HG03103 (cell line): ENCODE measurements at regions not wholly inside any gene's neighbourhood (a gene's known extent, or its start where the extent isn't known, plus 50 kb on each side); places are given as distances from the start of the nearest gene placed in this dataset.

Source experiments
- ATAC-seq: cut with Tn5 transposase; IDR thresholded peaks from one replicate; pipeline ENCODE4 v1.9.1; 2021; ENCODE audit warnings: low read depth; ENCODE audit not compliant: unreplicated experiment

DNA sequence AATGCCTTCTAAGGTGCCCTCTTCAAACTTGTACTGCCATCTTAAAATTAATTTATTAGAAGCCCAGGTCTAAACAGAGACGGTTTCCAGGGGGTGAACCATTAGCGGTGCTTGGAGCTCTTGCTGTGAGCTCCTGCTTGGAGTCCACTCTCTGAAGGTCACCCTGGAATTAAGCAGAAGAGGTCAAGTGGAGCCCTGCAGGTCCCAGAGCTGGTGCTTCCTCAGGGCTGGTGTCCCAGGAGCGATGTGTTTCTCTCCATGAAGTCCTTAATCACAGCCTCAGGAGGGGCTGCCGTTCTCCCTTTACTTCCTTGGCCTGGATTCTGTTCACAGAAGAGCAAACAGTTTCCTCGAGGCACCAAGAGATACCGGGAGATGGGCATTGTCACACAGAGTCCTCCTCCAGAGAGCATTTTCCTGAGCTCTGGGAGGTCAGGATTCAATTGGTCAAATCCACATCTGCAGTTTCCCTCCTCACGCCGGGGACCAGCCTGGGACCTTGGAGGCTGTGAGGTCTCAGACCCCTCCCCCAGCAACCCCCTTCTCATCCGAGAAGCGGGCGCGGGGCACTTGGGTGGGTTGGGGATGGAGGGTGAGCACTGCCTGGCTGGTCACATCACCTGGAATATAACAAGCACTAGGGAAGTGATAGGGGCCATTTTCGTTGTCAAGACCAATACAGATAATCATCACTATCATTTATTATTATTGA, 310.4 kb downstream of the AJAP1 start:
- ATAC-seq, result no peak

DNA sequence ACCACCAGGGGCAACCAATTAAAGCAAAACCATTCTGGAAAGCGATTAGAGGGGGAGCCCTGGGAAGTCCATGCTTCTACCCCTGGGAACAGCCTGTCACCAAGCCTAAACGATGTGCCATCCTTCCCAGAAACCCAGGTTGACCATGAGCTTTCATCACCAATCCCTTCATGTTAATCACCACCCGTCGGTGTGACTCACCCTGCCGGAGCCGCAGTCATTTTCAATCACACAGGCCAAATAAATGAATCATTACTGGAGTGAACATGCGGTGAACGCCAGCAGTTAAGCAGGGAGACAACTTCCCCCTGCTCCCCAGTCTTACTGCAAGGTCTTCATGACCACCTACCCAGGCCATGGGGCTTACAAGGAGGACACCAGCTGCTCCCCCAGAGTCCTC, 308.8 kb downstream of the AJAP1 start:
- no peak for ATAC-seq

DNA sequence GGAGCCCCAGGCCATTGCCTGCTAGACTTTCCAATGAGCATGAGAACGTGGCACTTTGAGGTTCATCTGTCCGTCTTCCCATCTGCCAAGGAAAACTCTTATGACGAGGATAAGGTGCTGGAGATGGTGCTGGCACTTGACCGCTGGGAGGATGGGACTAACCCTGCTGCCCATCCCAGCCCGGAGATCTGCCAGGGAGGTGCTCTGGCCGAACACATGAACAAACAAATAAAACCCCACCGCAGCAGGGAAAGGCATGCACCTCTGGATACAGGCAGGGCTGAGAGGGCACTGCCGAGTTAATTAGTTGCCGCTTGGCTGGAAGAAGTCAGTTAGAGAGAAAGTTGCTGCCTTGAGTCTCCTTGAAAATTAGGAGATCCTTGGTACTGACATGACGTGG, 308.4 kb downstream of the AJAP1 start:
- ATAC-seq, result no peak

DNA sequence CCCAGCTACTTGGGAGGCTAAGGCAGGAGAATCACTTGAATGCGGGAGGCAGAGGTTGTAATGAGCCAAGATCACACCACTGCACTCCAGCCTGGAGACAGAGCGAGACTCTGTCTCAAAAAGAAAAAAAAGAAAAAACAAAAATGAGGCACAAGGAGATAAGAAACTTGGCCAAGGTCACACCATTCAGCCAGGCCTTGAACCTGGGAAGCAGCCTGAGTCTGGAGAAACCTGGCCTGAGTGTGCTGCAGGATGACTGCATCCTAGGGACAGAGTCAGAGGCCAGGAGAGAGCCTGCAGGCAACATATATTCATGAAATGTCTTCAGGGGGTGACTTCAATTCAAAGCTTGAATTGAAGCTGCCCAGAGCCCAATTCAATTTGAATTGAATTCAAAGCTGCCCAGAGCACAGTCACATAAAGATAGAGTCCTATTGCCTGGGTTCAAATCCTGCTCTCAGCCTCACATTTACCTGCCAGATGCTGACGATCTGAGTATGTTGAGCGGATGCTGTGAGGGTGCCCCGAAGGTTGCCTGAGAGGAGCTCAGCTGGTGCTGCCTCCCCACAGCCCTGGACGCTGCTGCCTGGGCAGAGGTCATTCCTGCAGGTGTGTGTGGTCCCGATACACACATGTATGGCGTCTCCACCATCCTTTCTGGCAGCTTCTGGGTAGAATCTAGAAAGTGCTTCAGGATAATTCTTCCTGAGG, 307.7 kb downstream of the AJAP1 start:
- no peak for ATAC-seq

- ATAC-seq, result no peak
These were observed 306.5 kb downstream of the AJAP1 start for GRCh38 chr1:4960782-4961475.

GRCh38 chr1:4960336-4960735, 305.9 kb downstream of the AJAP1 start:
- no peak for ATAC-seq

GRCh38 chr1:4959216-4959615, 304.8 kb downstream of the AJAP1 start:
- ATAC-seq, result no peak

- no peak for ATAC-seq
These were observed 302.6 kb downstream of the AJAP1 start for GRCh38 chr1:4957027-4957426.

- no peak for ATAC-seq
These were observed 300.0 kb downstream of the AJAP1 start for GRCh38 chr1:4954392-4954791.

DNA sequence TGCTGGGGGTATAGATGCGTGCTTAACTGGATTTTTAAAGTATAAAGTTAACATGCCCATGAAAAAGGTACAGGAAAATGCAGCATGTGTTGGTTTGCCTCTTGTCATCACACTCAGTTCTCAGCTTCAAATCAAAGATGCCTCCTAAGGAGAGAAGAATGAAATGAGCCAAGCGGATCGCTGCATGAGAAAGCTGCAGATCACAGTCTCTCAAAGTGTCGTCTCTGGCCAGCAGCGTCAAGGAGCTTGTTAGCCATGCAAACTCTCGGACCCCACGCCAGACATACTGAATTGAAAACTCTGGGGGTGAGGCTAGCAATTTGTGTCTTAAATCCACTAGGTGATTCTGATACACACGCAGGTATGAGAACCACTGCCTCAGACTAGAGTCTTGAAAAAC, 297.2 kb downstream of the AJAP1 start:
- no peak for ATAC-seq

DNA sequence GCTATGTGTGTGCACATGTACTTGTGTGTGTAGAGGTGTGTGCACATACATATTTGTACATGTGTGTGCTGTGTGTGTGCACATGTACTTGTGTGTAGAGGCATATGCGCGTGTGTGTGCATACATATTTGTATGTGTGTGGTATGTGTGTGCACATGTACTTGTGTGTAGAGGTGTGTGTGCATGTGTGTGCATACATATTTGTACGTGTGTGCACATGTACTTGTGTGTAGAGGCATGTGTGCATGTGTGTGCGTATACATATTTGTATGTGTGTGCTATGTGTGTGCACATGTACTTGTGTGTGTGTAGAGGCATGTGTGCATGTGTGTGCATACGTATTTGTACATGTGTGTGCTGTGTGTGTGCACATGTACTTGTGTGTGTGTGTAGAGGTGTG, 291.9 kb downstream of the AJAP1 start:
- no peak for ATAC-seq

- ATAC-seq, result no peak
These were observed 290.5 kb downstream of the AJAP1 start for GRCh38 chr1:4944911-4945310.

- ATAC-seq, result no peak
These were observed 289.7 kb downstream of the AJAP1 start for GRCh38 chr1:4944072-4944471.

DNA sequence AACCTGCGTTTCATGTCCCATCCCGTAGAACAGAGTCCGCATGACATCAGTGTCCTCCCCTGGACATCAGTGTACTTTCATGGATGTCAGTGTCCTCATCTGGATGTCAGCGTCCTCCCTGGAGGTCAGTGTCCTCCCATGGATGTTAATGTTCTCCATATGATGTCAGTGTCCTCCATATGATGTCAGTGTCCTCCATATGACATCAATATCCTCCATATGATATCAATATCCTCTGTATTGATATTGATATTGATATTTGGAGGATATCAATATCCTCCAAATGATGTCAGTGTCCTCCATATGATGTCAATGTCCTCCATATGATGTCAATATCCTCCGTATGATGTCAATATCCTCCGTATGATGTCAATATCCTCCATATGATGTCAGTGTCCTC, 284.9 kb downstream of the AJAP1 start:
- ATAC-seq, result no peak

- ATAC-seq, result no peak
These were observed 283.6 kb downstream of the AJAP1 start for GRCh38 chr1:4937876-4938534.

- no peak for ATAC-seq
These were observed 281.4 kb downstream of the AJAP1 start for GRCh38 chr1:4935807-4936206.

DNA sequence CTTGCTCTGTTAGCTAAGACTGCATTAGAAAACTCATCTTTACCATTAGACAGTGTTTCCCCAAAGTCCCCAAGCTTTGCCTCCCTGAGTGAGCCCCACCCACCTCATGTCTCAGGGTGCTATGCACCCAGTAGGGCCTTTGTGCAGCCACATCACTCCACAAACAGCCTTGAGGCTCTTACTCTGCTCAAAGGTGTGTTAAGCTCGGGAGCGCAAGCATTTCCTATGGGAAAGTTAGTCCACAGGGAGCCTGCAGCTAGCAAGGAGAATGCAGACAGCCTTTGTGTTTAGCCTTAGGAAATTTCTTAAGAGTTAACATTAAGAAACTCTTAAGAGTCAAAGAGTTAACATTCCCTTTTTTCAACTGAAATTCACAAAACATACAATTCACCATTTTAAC, 278.8 kb downstream of the AJAP1 start:
- no peak for ATAC-seq

- no peak for ATAC-seq
These were observed 278.1 kb downstream of the AJAP1 start for GRCh38 chr1:4932311-4933030.

GRCh38 chr1:4931486-4931885, 277.1 kb downstream of the AJAP1 start:
- no peak for ATAC-seq

DNA sequence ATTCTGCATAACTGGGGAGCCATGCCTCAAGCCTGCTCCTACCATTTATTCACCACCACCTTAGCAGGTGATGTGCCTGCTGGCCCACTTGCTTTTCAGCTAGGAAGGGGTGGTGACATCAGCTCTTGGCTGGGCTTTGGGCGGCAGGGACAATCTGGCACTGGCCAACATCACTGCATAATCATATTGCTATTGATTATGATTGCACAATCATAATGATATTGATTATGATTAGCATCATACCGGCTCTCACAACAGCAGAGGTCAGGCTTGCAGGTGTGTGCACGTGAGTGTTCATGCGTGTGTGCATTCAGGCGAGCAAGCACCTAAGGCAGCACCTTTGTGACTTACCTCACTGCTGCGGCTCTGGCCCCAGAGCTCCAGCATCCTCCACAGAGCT, 273.8 kb downstream of the AJAP1 start:
- no peak for ATAC-seq

- no peak for ATAC-seq
These were observed 269.9 kb downstream of the AJAP1 start for GRCh38 chr1:4924356-4924755.
